ENCODE measurements at regions not wholly inside any gene's neighbourhood (a gene's known extent, or its start where the extent isn't known, plus 50 kb on each side); places are given as distances from the start of the nearest gene placed in this dataset.

GRCh38 chr1:177586429-177586828 lies 383.4 kb downstream of the SEC16B start:
- no peak for DNase-seq (ENCODE audit: low spot score in 2 of 2)
- 26% methylated on average over 1 of the region's 1 CpG for WGBS, 2 donors
- no peak for TF ChIP-seq POLR2A (IDR thresholded peaks at IDR 0.05)
- TF ChIP-seq EP300 (IDR thresholded peaks at IDR 0.05) = no peak
- TF ChIP-seq CTCF (IDR thresholded peaks at IDR 0.05) = no peak
- peak overlapping the region in 1 of 4 donors; percentile 46 for H3K27ac ChIP-seq
- H3K4me1 ChIP-seq = peaks cover 0 to 21% (median 0%) of the 10 kb centered on the region in 4 donors
- H3K4me3 ChIP-seq = no peak overlapping the region
- H3K36me3 ChIP-seq = no peaks in the 10 kb centered on the region
- H3K9me3 ChIP-seq = no peaks in the 10 kb centered on the region
- no peaks in the 10 kb centered on the region for H3K27me3 ChIP-seq

- Histone ChIP-seq H3K36me3 (no peaks in the 10 kb centered on the region), H3K4me3 (no peak overlapping the region), H3K9me3 (no peaks in the 10 kb centered on the region), H3K4me1 (peaks cover 0 to 21% (median 0%) of the 10 kb centered on the region in 4 donors), H3K27ac (peak overlapping the region in 1 of 4 donors; percentile 46), H3K27me3 (no peaks in the 10 kb centered on the region)
- WGBS, 2 donors = 40 to 52% methylated on average over 3 of the region's 3 CpGs
- TF ChIP-seq POLR2A (IDR thresholded peaks at IDR 0.05) (no peak), CTCF (IDR thresholded peaks at IDR 0.05) (no peak), EP300 (IDR thresholded peaks at IDR 0.05) (no peak)
- no peak for DNase-seq (ENCODE audit: low spot score in 2 of 2)
These were observed 384.3 kb downstream of the SEC16B start for GRCh38 chr1:177585302-177586220.

DNA sequence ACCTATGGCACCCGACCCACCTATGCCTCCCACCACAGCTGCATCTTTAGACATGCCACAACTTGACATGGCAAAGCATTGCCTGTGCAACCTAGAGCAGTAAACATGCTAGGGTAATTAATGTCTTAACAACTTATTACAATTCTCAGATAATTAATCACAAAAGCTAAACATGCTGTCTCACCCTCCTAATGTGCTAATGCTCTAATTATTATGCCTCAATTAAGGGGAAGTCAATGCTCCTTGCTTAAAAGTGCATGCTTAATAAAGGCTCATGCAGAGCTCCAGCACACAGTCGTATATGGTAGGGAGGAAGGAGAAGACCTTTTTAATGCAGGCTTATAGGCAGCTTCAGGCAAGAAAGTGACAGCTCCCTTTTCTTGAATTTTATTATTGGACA lies 396.0 kb downstream of the SEC16B start:
- H3K4me3 ChIP-seq = no peak overlapping the region
- no peak for TF ChIP-seq CTCF (IDR thresholded peaks at IDR 0.05)
- no peaks in the 10 kb centered on the region for H3K36me3 ChIP-seq
- H3K4me1 ChIP-seq = peaks cover 0 to 3% (median 0%) of the 10 kb centered on the region in 4 donors
- no peaks in the 10 kb centered on the region for H3K27me3 ChIP-seq
- DNase-seq (ENCODE audit: low spot score in 2 of 2) = no peak
- H3K9me3 ChIP-seq = no peaks in the 10 kb centered on the region
- no peak overlapping the region for H3K27ac ChIP-seq
- WGBS, 2 donors = 60 to 76% methylated on average over 2 of the region's 2 CpGs

DNA sequence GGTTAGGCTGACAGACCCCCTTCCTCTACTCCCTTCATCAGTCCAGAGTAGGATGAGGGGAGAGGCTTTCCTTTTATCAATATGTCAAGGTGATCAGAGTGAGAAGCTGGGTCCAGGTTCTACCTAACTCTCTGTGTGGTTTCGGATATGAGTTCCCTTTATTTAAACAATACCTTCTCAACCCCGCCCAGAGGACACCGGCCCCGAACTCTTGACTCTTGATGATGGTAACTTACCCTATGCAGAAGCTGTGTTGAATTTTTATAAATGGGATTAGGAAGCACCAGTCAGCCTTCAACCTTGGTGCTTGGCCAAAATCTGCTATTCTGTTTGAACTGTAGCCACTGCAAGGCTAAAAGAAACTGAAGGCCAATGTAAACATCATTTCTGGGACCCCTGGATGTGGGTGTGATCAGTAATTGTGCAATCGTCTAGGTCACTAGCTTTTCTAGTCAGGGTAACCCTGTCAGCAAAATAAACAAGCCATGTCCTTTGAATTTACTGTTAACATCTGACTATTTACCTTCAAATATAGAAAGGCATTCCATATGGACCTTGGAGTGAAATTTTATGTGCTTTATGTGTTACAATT lies 398.3 kb downstream of the SEC16B start:
- no peaks in the 10 kb centered on the region for H3K9me3 ChIP-seq
- H3K27ac ChIP-seq = no peak overlapping the region
- no peaks in the 10 kb centered on the region for H3K36me3 ChIP-seq
- H3K27me3 ChIP-seq = no peaks in the 10 kb centered on the region
- TF ChIP-seq CTCF (IDR thresholded peaks at IDR 0.05) = no peak
- TF ChIP-seq EP300 (IDR thresholded peaks at IDR 0.05) = no peak
- TF ChIP-seq POLR2A (IDR thresholded peaks at IDR 0.05) = no peak
- no peak overlapping the region for H3K4me3 ChIP-seq
- WGBS, 2 donors = 62 to 70% methylated on average over 5 of the region's 5 CpGs
- peak in 1 of 2 donors; percentile 17 for DNase-seq (ENCODE audit: low spot score in 2 of 2)
- H3K4me1 ChIP-seq = peaks cover 0 to 3% (median 0%) of the 10 kb centered on the region in 4 donors

GRCh38 chr1:177571076-177571475 lies 398.8 kb downstream of the SEC16B start:
- WGBS, 2 donors = 63 to 70% methylated on average over 1 of the region's 1 CpG
- peaks cover 0 to 3% (median 0%) of the 10 kb centered on the region in 4 donors for H3K4me1 ChIP-seq
- no peaks in the 10 kb centered on the region for H3K36me3 ChIP-seq
- no peaks in the 10 kb centered on the region for H3K27me3 ChIP-seq
- no peaks in the 10 kb centered on the region for H3K9me3 ChIP-seq
- no peak overlapping the region for H3K27ac ChIP-seq
- H3K4me3 ChIP-seq = no peak overlapping the region
- TF ChIP-seq CTCF (IDR thresholded peaks at IDR 0.05) (no peak), POLR2A (IDR thresholded peaks at IDR 0.05) (no peak), EP300 (IDR thresholded peaks at IDR 0.05) (no peak)
- no peak for DNase-seq (ENCODE audit: low spot score in 2 of 2)

All from tibial nerve (tissue), 4 donors.